HG03457 (cell line): ENCODE measurements at regions not wholly inside any gene's neighbourhood (a gene's known extent, or its start where the extent isn't known, plus 50 kb on each side); places are given as distances from the start of the nearest gene placed in this dataset.
A peak's percentile ranks its signal among the peaks of the same experiment; 100 is the strongest.

Experiments
- ATAC-seq: cut with Tn5 transposase; IDR thresholded peaks from one replicate; pipeline ENCODE4 v1.9.1; 2021; ENCODE audit warnings: moderate number of reproducible peaks; ENCODE audit not compliant: unreplicated experiment

GRCh38 chrX:40459571-40460158 is 121.1 kb upstream of the ATP6AP2 start:
- no peak for ATAC-seq

GRCh38 chrX:40457406-40457805 is 123.4 kb upstream of the ATP6AP2 start:
- ATAC-seq, result no peak

GRCh38 chrX:40452031-40452430 is 128.7 kb upstream of the ATP6AP2 start:
- no peak for ATAC-seq

GRCh38 chrX:40449956-40450706 is 130.6 kb upstream of the ATP6AP2 start:
- ATAC-seq, result no peak

- ATAC-seq, result no peak
Observed at GRCh38 chrX:40449396-40449795, 131.4 kb upstream of the ATP6AP2 start.

- ATAC-seq, result no peak
Observed at GRCh38 chrX:40448793-40449192, 132.0 kb upstream of the ATP6AP2 start.

GRCh38 chrX:40446921-40447320 is 133.8 kb upstream of the ATP6AP2 start:
- ATAC-seq, result no peak

GRCh38 chrX:40445691-40446090 is 135.1 kb upstream of the ATP6AP2 start:
- no peak for ATAC-seq

- no peak for ATAC-seq
Observed at GRCh38 chrX:40444798-40445496, 135.8 kb upstream of the ATP6AP2 start.

GRCh38 chrX:40444133-40444532 is 136.6 kb upstream of the ATP6AP2 start:
- no peak for ATAC-seq

- ATAC-seq, result no peak
Observed at GRCh38 chrX:40440866-40441265, 139.9 kb upstream of the ATP6AP2 start.

GRCh38 chrX:40439625-40440532 is 140.9 kb upstream of the ATP6AP2 start:
- no peak for ATAC-seq

GRCh38 chrX:40437348-40437747 is 143.4 kb upstream of the ATP6AP2 start:
- no peak for ATAC-seq

- no peak for ATAC-seq
Observed at GRCh38 chrX:40434947-40435346, 145.8 kb upstream of the ATP6AP2 start.

GRCh38 chrX:40434443-40434842 is 146.3 kb upstream of the ATP6AP2 start:
- ATAC-seq, result no peak

- no peak for ATAC-seq
Observed at GRCh38 chrX:40433160-40433559, 147.6 kb upstream of the ATP6AP2 start.

GRCh38 chrX:40424259-40424658 is 156.5 kb upstream of the ATP6AP2 start:
- no peak for ATAC-seq

- no peak for ATAC-seq
Observed at GRCh38 chrX:40423299-40423698, 157.5 kb upstream of the ATP6AP2 start.

- no peak for ATAC-seq
Observed at GRCh38 chrX:40422021-40422420, 158.7 kb upstream of the ATP6AP2 start.

GRCh38 chrX:40420899-40421729 is 159.7 kb upstream of the ATP6AP2 start:
- ATAC-seq, result peak; percentile 51
